PC-9 (cell line): ENCODE measurements at regions not wholly inside any gene's neighbourhood (a gene's known extent, or its start where the extent isn't known, plus 50 kb on each side); places are given as distances from the start of the nearest gene placed in this dataset.

Source experiments
- BruUV-seq: library from RNA; stranded (reverse); fragments of 400-500 nt; replicated peaks from 2 replicates; lab custom pipeline; 2021; lab: Mats Ljungman, UMichigan
- CTCF ChIA-PET: fragments of 300-600 bp; sonication (Branson Sonifier 250); formaldehyde crosslinking; loops from one replicate; lab custom pipeline; 2022; ENCODE audit warnings: antibody characterized with exemption; lab: Charles Lee
- POLR2A ChIA-PET: fragments of 300-600 bp; sonication (Branson Sonifier 250); formaldehyde crosslinking; loops from one replicate; lab custom pipeline; 2022; ENCODE audit warnings: antibody characterized with exemption; ENCODE audit not compliant: unreplicated experiment; lab: Charles Lee
- DNase-seq, 2 experiments: peaks; one replicate each; pipeline versions ENCODE4 v3.0.0 to v3.0.0-alpha.2; 2015 to 2022; ENCODE audit warnings: mixed read lengths in 1 of 2
- H2AFZ ChIP-seq: fragments of 200-600 bp; sonication (generic); 2 replicates; pipeline ENCODE4 v1.8.1; 2017; ENCODE audit warnings: antibody characterized with exemption
- H3F3A ChIP-seq: fragments of 200-600 bp; sonication (generic); 2 replicates; pipeline ENCODE4 v1.8.1; 2017; ENCODE audit warnings: antibody characterized with exemption, mild to moderate bottlenecking, low read depth; ENCODE audit not compliant: insufficient read depth
- H3K27ac ChIP-seq: fragments of 200-600 bp; sonication (generic); 2 replicates; pipeline ENCODE4 v1.6.1; 2016; ENCODE audit warnings: mixed run types
- H3K27me3 ChIP-seq: fragments of 200-600 bp; sonication (generic); 2 replicates; pipeline ENCODE4 v1.6.1; 2016; ENCODE audit warnings: low read depth, mixed run types; ENCODE audit not compliant: insufficient read depth
- H3K36me3 ChIP-seq: fragments of 200-600 bp; sonication (generic); 2 replicates; pipeline ENCODE4 v1.6.1; 2016; ENCODE audit warnings: low read depth, mixed run types
- H3K4me1 ChIP-seq: fragments of 200-600 bp; sonication (generic); replicated peaks from 2 replicates; pipeline ENCODE4 v1.6.1; 2016; ENCODE audit warnings: mixed run types; ENCODE audit not compliant: insufficient read depth
- H3K4me2 ChIP-seq: fragments of 200-600 bp; sonication (generic); 2 replicates; pipeline ENCODE4 v1.6.1; 2017; ENCODE audit warnings: mixed run types
- H3K4me3 ChIP-seq: fragments of 200-600 bp; sonication (generic); 2 replicates; pipeline ENCODE4 v1.6.1; 2016; ENCODE audit warnings: mixed run types
- H3K79me2 ChIP-seq: fragments of 200-600 bp; sonication (generic); 2 replicates; pipeline ENCODE4 v1.6.1; 2017; ENCODE audit warnings: low read depth, mixed run types
- H3K9me2 ChIP-seq: fragments of 200-600 bp; sonication (generic); 2 replicates; pipeline ENCODE4 v1.8.1; 2017; ENCODE audit warnings: mild to moderate bottlenecking; ENCODE audit not compliant: insufficient read depth
- H3K9me3 ChIP-seq: fragments of 200-600 bp; sonication (generic); 2 replicates; pipeline ENCODE4 v1.8.1; 2016; ENCODE audit warnings: low read depth; ENCODE audit not compliant: insufficient read depth
- H4K20me1 ChIP-seq: fragments of 200-600 bp; sonication (generic); 2 replicates; pipeline ENCODE4 v1.8.1; 2017; ENCODE audit not compliant: insufficient read depth
- CTCF ChIP-seq: fragments of 200-600 bp; sonication (generic); conservative IDR thresholded peaks from 2 replicates; pipeline ENCODE4 v1.6.1; 2017; ENCODE audit warnings: mixed run types, antibody characterized with exemption, mild to moderate bottlenecking, moderate library complexity
- EZH2 ChIP-seq: fragments of 200-600 bp; sonication (generic); IDR thresholded peaks from 2 replicates; pipeline ENCODE4 v1.8.0; 2017; ENCODE audit warnings: antibody characterized with exemption, low read depth
- intact Hi-C: fragments of 100-400 bp; cut with micrococcal nuclease; formaldehyde crosslinking; loops from one replicate; pipeline ENCODE4 v1.10.0; 2022; ENCODE audit not compliant: unreplicated experiment

GRCh38 chr9:13769641-13770040 is 490.1 kb upstream of the MPDZ start:
- Histone ChIP-seq H3K27me3 (no peaks in the 10 kb centered on the region), H2AFZ (no peak overlapping the region), H3K9me2 (no peaks in the 10 kb centered on the region), H3K4me2 (no peak overlapping the region), H3K9me3 (no peaks in the 10 kb centered on the region), H3K4me3 (no peak overlapping the region), H3K36me3 (no peaks in the 10 kb centered on the region), H4K20me1 (no peaks in the 10 kb centered on the region), H3K4me1 (no peaks in the 10 kb centered on the region), H3K27ac (no peak overlapping the region), H3F3A (no peaks in the 10 kb centered on the region), H3K79me2 (no peaks in the 10 kb centered on the region)
- BruUV-seq: no TSS peak
- ChIA-PET POLR2A (no interaction called here), CTCF (no interaction called here)
- no peak for DNase-seq
- intact Hi-C loops: no loop called here
- TF ChIP-seq EZH2: no peak
- no peak for TF ChIP-seq CTCF

- no TSS peak for BruUV-seq
- POLR2A ChIA-PET: no interaction called here
Observed at GRCh38 chr9:13769006-13769405, 489.5 kb upstream of the MPDZ start.

DNA sequence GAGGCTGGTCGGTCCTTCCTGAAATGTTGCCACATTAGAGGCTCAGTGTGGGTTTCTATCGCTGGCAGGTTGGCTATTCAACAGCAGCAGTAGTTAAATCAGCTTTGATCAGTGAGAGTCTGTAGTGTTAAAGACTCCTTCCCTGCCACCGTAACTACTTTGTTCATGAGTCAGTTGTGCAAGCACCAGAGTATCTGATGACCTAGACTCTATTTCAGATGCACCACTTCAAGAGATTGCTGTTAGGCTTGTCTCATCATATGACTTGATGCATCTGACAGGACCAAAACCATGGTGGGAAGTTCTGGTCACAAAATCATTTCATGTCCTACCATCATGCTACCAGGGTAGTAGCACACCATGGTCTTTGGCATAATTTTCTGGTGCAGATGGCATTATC is 482.7 kb upstream of the MPDZ start:
- ChIA-PET POLR2A (no interaction called here), CTCF (no interaction called here)
- Histone ChIP-seq H2AFZ (no peak overlapping the region), H3K9me3 (no peaks in the 10 kb centered on the region), H4K20me1 (no peaks in the 10 kb centered on the region), H3K36me3 (no peaks in the 10 kb centered on the region), H3K9me2 (no peaks in the 10 kb centered on the region), H3K4me1 (no peaks in the 10 kb centered on the region), H3K4me2 (no peak overlapping the region), H3F3A (no peaks in the 10 kb centered on the region), H3K27ac (no peak overlapping the region), H3K27me3 (no peaks in the 10 kb centered on the region), H3K79me2 (no peaks in the 10 kb centered on the region), H3K4me3 (no peak overlapping the region)
- DNase-seq: no peak
- intact Hi-C loops: no loop called here
- TF ChIP-seq EZH2 (no peak), CTCF (no peak)
- no TSS peak for BruUV-seq

More at GRCh38 chr9:13769006-13769405, 489.5 kb upstream of the MPDZ start:
- Histone ChIP-seq H3K79me2 (no peaks in the 10 kb centered on the region), H2AFZ (no peak overlapping the region), H4K20me1 (no peaks in the 10 kb centered on the region), H3K4me3 (no peak overlapping the region), H3K27me3 (no peaks in the 10 kb centered on the region), H3K4me2 (no peak overlapping the region), H3K27ac (no peak overlapping the region), H3K9me3 (no peaks in the 10 kb centered on the region), H3F3A (no peaks in the 10 kb centered on the region), H3K36me3 (no peaks in the 10 kb centered on the region), H3K9me2 (no peaks in the 10 kb centered on the region), H3K4me1 (no peaks in the 10 kb centered on the region)
- intact Hi-C loops: no loop called here
- TF ChIP-seq CTCF: no peak
- DNase-seq: no peak
- CTCF ChIA-PET: no interaction called here
